ENCODE measurements at regions not wholly inside any gene's neighbourhood (a gene's known extent, or its start where the extent isn't known, plus 50 kb on each side); places are given as distances from the start of the nearest gene placed in this dataset.

GRCh38 chr9:71567890-71568289 lies 200.4 kb downstream of the CEMIP2 start:
- FAIRE-seq (no peak), ATAC-seq (no peak), DNase-seq (ENCODE audit: low read depth in 1 of 2, low spot score in 1 of 2) (no peak)
- Histone ChIP-seq H3K4me1 (peaks cover 15% of the 10 kb centered on the region; the same call in 2 of the 3 replicates), H3K9me3 (no peaks in the 10 kb centered on the region), H3K27ac (no peak overlapping the region), H3K4me3 (no peak overlapping the region), H3K4me2 (no peak overlapping the region)
- POLR2A ChIA-PET = no interaction called here
- TF ChIP-seq FOSL2 (IDR thresholded peaks at IDR 0.05) = no peak
- TF ChIP-seq FOSL2 (CRISPR knock-in tag; IDR thresholded peaks at IDR 0.05) = peak; percentile 46
- no peak for TF ChIP-seq MAX (IDR thresholded peaks at IDR 0.05)
- CTCF ChIA-PET = interaction anchor here (1.8 kb wide), 1 partner anchor 8 kb away, joined by 5 read pairs; no protein-coding TSS in a partner anchor

GRCh38 chr9:71562140-71562539 lies 206.2 kb downstream of the CEMIP2 start:
- no peaks in the 10 kb centered on the region for H3K9me3 ChIP-seq
- FAIRE-seq (no peak), ATAC-seq (no peak), DNase-seq (ENCODE audit: low read depth in 1 of 2, low spot score in 1 of 2) (no peak)
- no peak overlapping the region for H3K4me3 ChIP-seq
- POLR2A ChIA-PET = no interaction called here
- TF ChIP-seq USF2 (IDR thresholded peaks at IDR 0.05) (no peak), TFCP2L1 (CRISPR knock-in tag; IDR thresholded peaks at IDR 0.05) (no peak)
- no peak overlapping the region for H3K4me2 ChIP-seq
- no peak overlapping the region for H3K27ac ChIP-seq
- peaks cover 15% of the 10 kb centered on the region; the same call in 2 of the 3 replicates for H3K4me1 ChIP-seq
- WGBS (ENCODE audit: missing lambda C conversion rate) = 67% methylated on average over 4 of the region's 4 CpGs
- CTCF ChIA-PET = interaction anchor here (0.8 to 1.9 kb wide), 2 partner anchors 8 to 10 kb away, joined by 3 to 7 read pairs; no protein-coding TSS in a partner anchor

- ATAC-seq = no peak
- no peak for TF ChIP-seq SREBF2 (IDR thresholded peaks at IDR 0.05)
- no peak for TF ChIP-seq CBX2 (IDR thresholded peaks at IDR 0.05; ENCODE audit: borderline replicate concordance, low read depth)
- no peak for TF ChIP-seq MAFK (IDR thresholded peaks at IDR 0.05; ENCODE audit: partially characterized antibody)
- no peak for TF ChIP-seq HOXA7 (CRISPR knock-in tag; IDR thresholded peaks at IDR 0.05)
- no peak for TF ChIP-seq HEYL (CRISPR knock-in tag; IDR thresholded peaks at IDR 0.05)
- TF ChIP-seq NR3C1 (IDR thresholded peaks at IDR 0.05) = no peak
- POLR2A ChIA-PET = interaction anchor here (0.5 kb wide), 1 partner anchor 262 kb away, joined by 4 read pairs; no protein-coding TSS in a partner anchor
- no peak for DNase-seq (ENCODE audit: low read depth in 1 of 2, low spot score in 1 of 2)
- CTCF ChIA-PET = no interaction called here
- Histone ChIP-seq H3K4me1 (no peaks in the 10 kb centered on the region), H3K4me2 (no peak overlapping the region), H3K9me3 (no peaks in the 10 kb centered on the region), H3K4me3 (no peak overlapping the region), H3K27ac (no peak overlapping the region)
- no peak for FAIRE-seq
- WGBS (ENCODE audit: missing lambda C conversion rate) = 66% methylated on average over 2 of the region's 2 CpGs
Measured at GRCh38 chr9:71557310-71557709, 211.0 kb downstream of the CEMIP2 start.

GRCh38 chr9:71552480-71552879 lies 215.8 kb downstream of the CEMIP2 start:
- 0 out of 6 replicates have a peak, but pooled peaks of 1 of the 2 experiments have one; percentile 34 for ATAC-seq

More at GRCh38 chr9:71552480-71552879, 215.8 kb downstream of the CEMIP2 start:
- H3K4me2 ChIP-seq = no peak overlapping the region
- no peak overlapping the region for H3K27ac ChIP-seq
- no peak for FAIRE-seq
- 36% methylated on average over 7 of the region's 7 CpGs for WGBS (ENCODE audit: missing lambda C conversion rate)
- no peaks in the 10 kb centered on the region for H3K4me1 ChIP-seq
- no peak for TF ChIP-seq RARB (CRISPR knock-in tag; IDR thresholded peaks at IDR 0.05)
- no peak for TF ChIP-seq GATA3 (IDR thresholded peaks at IDR 0.05; ENCODE audit: borderline replicate concordance)
- no peak for TF ChIP-seq ZNF302 (CRISPR knock-in tag; IDR thresholded peaks at IDR 0.05)
- TF ChIP-seq ZFP36 (IDR thresholded peaks at IDR 0.05; ENCODE audit: borderline replicate concordance, partially characterized antibody) = no peak
- TF ChIP-seq CTCF (IDR thresholded peaks at IDR 0.05) = no peak
- no peak for TF ChIP-seq POLR2AphosphoS2 (conservative IDR thresholded peaks at IDR 0.05; ENCODE audit: low read length)
- no peak for TF ChIP-seq NR3C1 (IDR thresholded peaks at IDR 0.05)
- TF ChIP-seq KDM1A (IDR thresholded peaks at IDR 0.05; ENCODE audit: low read depth) = no peak
- no peak for TF ChIP-seq PBX3 (IDR thresholded peaks at IDR 0.05)
- TF ChIP-seq CEBPB (IDR thresholded peaks at IDR 0.05) = no peak
- TF ChIP-seq EHF (CRISPR knock-in tag; IDR thresholded peaks at IDR 0.05) = no peak
- no peaks in the 10 kb centered on the region for H3K9me3 ChIP-seq
- ChIA-PET CTCF (interaction anchor here (0.9 to 1.3 kb wide), 3 partner anchors 10 to 14 kb away, joined by 3 to 7 read pairs (median 3); no protein-coding TSS in a partner anchor), POLR2A (no interaction called here)
- no peak for DNase-seq (ENCODE audit: low read depth in 1 of 2, low spot score in 1 of 2)
- H3K4me3 ChIP-seq = no peak overlapping the region

Data from A549 (cell line).